Stimulated activated effector memory CD8-positive, alpha-beta T cell treated with anti-CD3 and anti-CD28 coated beads, Interleukin-12 subunit alpha, Interleukin-12 subunit beta, amount 100 ng/mL, for 72 hours (primary cell): ENCODE measurements at regions not wholly inside any gene's neighbourhood (a gene's known extent, or its start where the extent isn't known, plus 50 kb on each side); places are given as distances from the start of the nearest gene placed in this dataset.

ENCODE experiments used
- ATAC-seq: fragments of 150-1000 bp; cut with Tn5 transposase; 2 replicates; pipeline ENCODE4 v1.10.0; 2021
- DNase-seq, 2 donors: peaks; one replicate each; pipeline ENCODE4 v3.0.0; 2021 to 2022; ENCODE audit warnings: low spot score in 2 of 2
- H3K27ac Mint-ChIP-seq: one replicate; pipeline ENCODE4 v1.8.0; 2022; ENCODE audit warnings: mild to moderate bottlenecking, mixed read lengths
- H3K36me3 Mint-ChIP-seq: one replicate; pipeline ENCODE4 v1.8.0; 2022; ENCODE audit warnings: mild to moderate bottlenecking, mixed read lengths
- H3K4me1 Mint-ChIP-seq: one replicate; pipeline ENCODE4 v1.8.0; 2022; ENCODE audit warnings: mixed read lengths
- H3K4me3 Mint-ChIP-seq: one replicate; pipeline ENCODE4 v1.8.0; 2022; ENCODE audit warnings: mild to moderate bottlenecking, mixed read lengths
- H3K9me3 Mint-ChIP-seq: one replicate; pipeline ENCODE4 v1.8.0; 2022; ENCODE audit warnings: mixed read lengths

DNA sequence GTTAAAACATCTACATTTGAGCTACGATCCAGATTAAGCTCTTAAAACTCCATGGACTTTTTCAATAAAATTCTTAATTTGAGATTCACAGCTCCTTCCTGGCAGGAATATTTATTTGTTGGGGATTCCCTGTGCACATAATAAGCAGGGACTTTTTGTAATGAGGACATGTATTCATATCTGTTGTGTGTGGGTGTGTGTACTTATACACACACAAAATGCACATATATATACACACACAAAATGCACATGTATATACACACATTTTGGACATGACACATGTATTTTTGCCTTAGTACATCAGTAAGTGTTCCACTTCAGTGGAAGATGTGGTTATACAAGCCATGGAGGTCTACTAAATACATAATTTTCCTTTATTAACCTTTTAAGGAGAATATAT, 1131.1 kb upstream of the CDH2 start:
- no peak for DNase-seq
- Mint-ChIP-seq H3K36me3 (no peaks in the 10 kb centered on the region), H3K27ac (no peak overlapping the region)

DNA sequence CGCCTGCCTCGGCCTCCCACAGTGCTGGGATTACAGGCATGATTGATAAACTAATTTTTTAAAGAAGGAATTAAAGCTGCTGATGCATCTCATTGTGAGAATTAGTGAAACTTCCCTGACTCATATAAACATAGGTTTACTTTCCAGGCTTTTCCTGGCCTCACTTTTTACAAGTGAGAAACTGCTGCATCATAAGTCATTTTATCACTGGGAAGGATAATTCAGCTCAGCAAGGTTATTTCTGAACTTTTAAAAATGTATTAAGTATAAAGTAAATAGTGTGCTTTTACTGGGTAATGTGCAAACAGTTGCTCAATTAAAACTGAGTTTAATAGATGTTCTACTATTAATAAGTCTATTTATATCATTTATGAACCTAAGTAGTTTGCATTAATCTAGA, 1130.3 kb upstream of the CDH2 start:
- Mint-ChIP-seq H3K4me1 (no peaks in the 10 kb centered on the region), H3K27ac (no peak overlapping the region), H3K4me3 (no peak overlapping the region), H3K36me3 (no peaks in the 10 kb centered on the region), H3K9me3 (peaks cover under 1% of the 10 kb centered on the region)
- no peak for ATAC-seq
- DNase-seq: no peak

More for the DNA sequence above, 1131.1 kb upstream of the CDH2 start:
- Mint-ChIP-seq H3K9me3 (peaks cover 6% of the 10 kb centered on the region), H3K4me3 (no peak overlapping the region), H3K4me1 (no peaks in the 10 kb centered on the region)
- no peak for ATAC-seq

DNA sequence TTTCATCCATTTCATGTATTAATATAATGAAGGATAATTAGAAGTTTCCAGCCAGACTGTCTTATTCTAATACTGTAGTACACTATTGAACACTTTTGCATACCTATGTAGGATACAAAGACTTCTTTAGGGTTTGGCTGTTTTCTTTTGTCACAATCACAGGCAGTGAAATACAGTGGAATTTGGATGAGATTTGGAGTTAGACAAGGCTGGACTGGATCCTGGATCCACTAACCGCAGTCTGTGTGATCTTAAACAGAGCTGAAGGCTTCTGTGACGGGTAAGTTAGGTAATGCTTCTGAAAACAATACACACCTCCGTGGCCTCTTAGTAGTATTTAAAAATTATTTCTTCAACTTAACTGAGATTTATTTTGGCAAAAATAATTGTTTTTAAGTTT, 1128.6 kb upstream of the CDH2 start:
- no peak for DNase-seq
- Mint-ChIP-seq H3K27ac (no peak overlapping the region), H3K36me3 (no peaks in the 10 kb centered on the region), H3K4me1 (no peaks in the 10 kb centered on the region), H3K9me3 (peaks cover 3% of the 10 kb centered on the region), H3K4me3 (no peak overlapping the region)
- no peak for ATAC-seq

DNA sequence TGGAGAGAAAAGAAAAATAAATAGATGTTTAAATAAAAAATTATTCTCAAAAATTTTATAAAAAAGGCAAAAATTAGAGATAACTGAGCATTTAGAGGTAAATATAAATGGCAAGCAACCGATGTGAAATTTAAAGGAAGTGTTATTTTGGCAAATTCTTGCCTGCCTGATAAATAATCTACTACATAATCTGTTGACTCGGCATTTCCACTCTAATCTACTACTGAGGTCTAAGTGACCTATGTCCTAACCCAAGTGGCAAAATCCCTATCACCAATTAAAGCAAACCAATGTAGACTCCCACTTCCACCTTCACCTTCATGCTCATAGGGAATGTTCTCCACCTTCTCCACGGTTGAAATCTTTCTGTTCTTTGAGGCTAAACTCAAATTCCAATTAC, 1124.1 kb upstream of the CDH2 start:
- no peaks in the 10 kb centered on the region for H3K4me1 Mint-ChIP-seq
- no peak overlapping the region for H3K27ac Mint-ChIP-seq
- H3K36me3 Mint-ChIP-seq: no peaks in the 10 kb centered on the region
- DNase-seq: no peak
- H3K9me3 Mint-ChIP-seq: peaks cover 9% of the 10 kb centered on the region
- H3K4me3 Mint-ChIP-seq: no peak overlapping the region
- no peak for ATAC-seq

DNA sequence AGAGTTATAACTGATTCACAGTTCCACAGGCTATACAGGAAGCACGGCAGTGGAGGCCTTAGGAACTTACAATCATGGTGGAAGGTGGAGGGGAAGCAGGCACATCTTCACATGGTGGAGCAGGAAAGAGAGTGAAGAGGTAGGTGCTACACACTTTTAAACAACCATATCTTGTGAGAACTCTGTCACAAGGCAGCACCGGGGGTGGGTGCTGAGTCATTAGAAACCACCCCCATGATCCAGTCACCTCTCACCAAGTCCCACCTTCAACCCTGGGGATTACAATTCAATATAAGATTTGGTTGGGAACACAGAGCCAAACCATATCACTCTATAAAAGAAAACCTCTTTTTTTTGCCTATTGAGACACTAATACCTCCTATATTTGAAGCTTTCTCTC, 1108.5 kb upstream of the CDH2 start:
- H3K4me1 Mint-ChIP-seq: no peaks in the 10 kb centered on the region
- H3K27ac Mint-ChIP-seq: no peak overlapping the region
- no peak for DNase-seq
- no peak for ATAC-seq
- peaks cover 16% of the 10 kb centered on the region for H3K9me3 Mint-ChIP-seq
- H3K4me3 Mint-ChIP-seq: no peak overlapping the region
- H3K36me3 Mint-ChIP-seq: no peaks in the 10 kb centered on the region

DNA sequence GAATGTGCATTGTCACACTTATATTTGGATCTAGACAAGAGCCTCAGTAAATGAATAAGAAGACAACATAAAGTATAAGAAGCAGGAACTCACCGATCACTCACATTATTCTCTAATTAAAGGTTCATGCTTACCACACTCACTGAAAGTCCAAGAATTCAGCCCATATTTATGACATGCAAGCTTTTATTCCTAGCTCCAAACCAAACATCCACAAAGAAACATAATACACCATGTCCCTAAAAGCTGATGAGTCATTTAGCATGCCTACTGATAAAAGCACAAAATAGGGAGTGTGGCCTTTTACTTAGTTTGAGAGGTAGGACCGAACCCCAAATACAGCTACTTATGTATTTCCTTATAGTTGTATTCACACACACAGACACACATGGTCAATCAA, 1094.6 kb upstream of the CDH2 start:
- Mint-ChIP-seq H3K9me3 (peaks cover 20% of the 10 kb centered on the region), H3K36me3 (no peaks in the 10 kb centered on the region), H3K27ac (no peak overlapping the region), H3K4me3 (no peak overlapping the region), H3K4me1 (no peaks in the 10 kb centered on the region)
- no peak for DNase-seq
- no peak for ATAC-seq

DNA sequence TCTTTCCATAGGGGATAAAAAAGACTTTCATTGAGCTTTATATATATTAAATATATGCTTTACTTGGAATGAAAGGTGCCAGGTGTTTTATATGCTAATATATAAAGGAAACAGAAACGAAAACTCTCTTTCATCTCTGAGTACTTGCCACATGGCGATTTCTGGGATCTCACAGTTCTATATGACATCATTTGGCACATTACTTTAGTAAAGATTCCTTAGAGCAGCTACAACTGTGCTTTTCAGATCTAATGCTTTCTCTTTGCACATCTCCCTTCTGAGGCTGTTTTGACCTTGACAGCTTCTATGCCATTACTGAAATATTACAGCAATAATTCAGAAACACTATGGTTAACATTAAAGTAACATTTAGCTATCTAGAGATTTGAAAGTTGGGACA, 1082.9 kb upstream of the CDH2 start:
- no peak for DNase-seq
- Mint-ChIP-seq H3K36me3 (no peaks in the 10 kb centered on the region), H3K4me1 (no peaks in the 10 kb centered on the region), H3K27ac (no peak overlapping the region), H3K4me3 (no peak overlapping the region), H3K9me3 (peaks cover 9% of the 10 kb centered on the region)
- no peak for ATAC-seq

DNA sequence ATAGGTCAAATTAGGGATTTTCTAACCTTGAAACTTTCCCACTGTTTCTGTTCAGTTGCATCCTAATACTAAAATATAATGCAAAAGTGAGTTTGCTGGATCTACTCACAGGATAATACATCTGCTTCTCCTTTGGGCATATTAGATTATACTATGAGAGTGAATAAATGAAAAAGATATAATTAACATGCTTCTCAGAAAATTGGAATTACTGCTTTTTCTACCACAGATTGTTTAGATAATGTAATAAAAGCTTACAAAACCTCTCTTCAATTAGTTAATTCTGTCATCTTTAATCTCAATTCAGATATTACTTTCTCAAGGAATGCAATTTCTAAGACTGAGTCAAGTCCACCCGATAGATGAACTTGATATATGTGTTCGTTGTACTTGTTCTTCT, 1077.2 kb upstream of the CDH2 start:
- H3K27ac Mint-ChIP-seq: no peak overlapping the region
- H3K4me1 Mint-ChIP-seq: no peaks in the 10 kb centered on the region
- peaks cover 20% of the 10 kb centered on the region for H3K9me3 Mint-ChIP-seq
- H3K36me3 Mint-ChIP-seq: no peaks in the 10 kb centered on the region
- H3K4me3 Mint-ChIP-seq: no peak overlapping the region
- DNase-seq (no peak), ATAC-seq (no peak)

DNA sequence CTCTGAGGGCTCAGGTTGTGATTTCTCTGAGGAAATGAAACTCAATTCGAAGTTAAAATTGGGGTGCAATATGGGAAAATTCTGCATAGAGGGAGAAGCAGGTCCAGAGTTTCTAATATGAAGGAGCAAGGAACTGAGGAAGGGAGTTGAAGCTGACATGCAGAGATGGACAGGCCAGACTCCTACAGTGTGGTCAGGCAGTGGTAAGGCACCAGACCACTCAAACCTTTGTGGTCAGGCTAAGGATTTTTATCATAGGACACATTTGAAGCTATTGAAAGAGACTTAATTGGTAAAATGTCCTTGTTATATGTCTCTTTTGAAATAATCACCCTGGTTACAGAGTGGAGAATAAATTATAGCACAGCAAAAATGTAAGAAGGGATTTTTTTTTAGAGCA, 1074.8 kb upstream of the CDH2 start:
- Mint-ChIP-seq H3K36me3 (no peaks in the 10 kb centered on the region), H3K4me1 (no peaks in the 10 kb centered on the region), H3K4me3 (no peak overlapping the region), H3K27ac (no peak overlapping the region), H3K9me3 (peaks cover 33% of the 10 kb centered on the region)
- no peak for DNase-seq
- ATAC-seq: no peak

DNA sequence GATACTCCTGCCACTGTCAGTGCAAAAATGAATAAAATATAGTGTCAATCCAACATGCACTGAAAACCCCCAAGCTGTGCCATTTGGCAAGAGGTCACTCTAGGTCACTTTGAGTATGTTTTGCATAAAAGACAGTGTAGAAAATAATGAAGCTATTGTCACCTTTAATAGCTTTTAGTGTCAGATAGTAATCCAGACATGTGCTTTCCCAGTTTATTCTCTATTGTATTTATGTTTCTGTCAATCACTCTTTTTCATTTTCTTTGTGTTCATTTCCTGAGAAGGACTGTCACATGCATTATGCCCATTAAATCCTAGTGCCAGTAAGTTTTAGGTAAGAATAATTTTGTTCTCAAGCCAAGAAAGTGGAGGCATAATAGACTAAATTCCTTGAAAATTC, 1073.9 kb upstream of the CDH2 start:
- H3K4me1 Mint-ChIP-seq: no peaks in the 10 kb centered on the region
- H3K27ac Mint-ChIP-seq: no peak overlapping the region
- DNase-seq (no peak), ATAC-seq (no peak)
- H3K4me3 Mint-ChIP-seq: no peak overlapping the region
- H3K9me3 Mint-ChIP-seq: peaks cover 34% of the 10 kb centered on the region
- H3K36me3 Mint-ChIP-seq: no peaks in the 10 kb centered on the region

DNA sequence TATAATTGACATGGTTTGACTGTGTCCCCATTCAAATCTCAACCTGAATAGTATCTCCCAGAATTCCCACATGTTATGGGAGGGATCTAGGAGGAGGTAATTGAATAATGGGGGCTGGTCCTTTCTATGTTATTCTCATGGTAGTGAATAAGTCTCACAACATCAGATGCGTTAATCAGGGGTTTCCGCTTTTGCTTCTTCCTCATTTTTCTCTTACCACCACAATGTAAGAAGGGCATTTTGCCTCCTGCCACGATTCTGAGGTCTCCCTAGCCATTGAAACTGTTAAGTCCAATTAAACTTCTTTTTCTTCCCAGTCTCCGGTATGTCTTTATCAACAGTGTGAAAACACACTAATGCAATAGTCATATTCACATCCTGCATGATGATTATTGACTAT, 1073.3 kb upstream of the CDH2 start:
- H3K4me3 Mint-ChIP-seq: no peak overlapping the region
- no peaks in the 10 kb centered on the region for H3K4me1 Mint-ChIP-seq
- H3K27ac Mint-ChIP-seq: no peak overlapping the region
- ATAC-seq (no peak), DNase-seq (no peak)
- no peaks in the 10 kb centered on the region for H3K36me3 Mint-ChIP-seq
- peaks cover 34% of the 10 kb centered on the region for H3K9me3 Mint-ChIP-seq

DNA sequence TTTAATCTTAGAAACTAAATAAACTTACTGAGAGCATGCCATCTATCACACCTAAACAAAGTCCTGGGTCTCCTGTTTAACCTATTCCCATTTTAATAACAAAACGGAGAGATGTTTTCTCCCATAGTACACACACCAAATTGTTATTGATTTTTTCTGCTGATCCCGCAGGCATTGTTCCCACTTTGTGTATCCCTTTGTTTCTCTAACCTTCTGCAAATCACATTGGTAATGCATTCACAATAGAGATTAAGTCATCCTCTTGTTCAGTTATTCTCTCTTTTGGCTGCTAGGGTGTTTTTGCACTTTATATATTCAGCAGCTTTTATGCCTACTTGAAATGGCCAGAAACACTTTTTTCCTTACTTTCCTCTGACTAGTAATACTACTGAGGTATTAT, 1071.9 kb upstream of the CDH2 start:
- Mint-ChIP-seq H3K36me3 (no peaks in the 10 kb centered on the region), H3K27ac (no peak overlapping the region), H3K9me3 (peaks cover 30% of the 10 kb centered on the region), H3K4me1 (no peaks in the 10 kb centered on the region), H3K4me3 (no peak overlapping the region)
- ATAC-seq (no peak), DNase-seq (no peak)

DNA sequence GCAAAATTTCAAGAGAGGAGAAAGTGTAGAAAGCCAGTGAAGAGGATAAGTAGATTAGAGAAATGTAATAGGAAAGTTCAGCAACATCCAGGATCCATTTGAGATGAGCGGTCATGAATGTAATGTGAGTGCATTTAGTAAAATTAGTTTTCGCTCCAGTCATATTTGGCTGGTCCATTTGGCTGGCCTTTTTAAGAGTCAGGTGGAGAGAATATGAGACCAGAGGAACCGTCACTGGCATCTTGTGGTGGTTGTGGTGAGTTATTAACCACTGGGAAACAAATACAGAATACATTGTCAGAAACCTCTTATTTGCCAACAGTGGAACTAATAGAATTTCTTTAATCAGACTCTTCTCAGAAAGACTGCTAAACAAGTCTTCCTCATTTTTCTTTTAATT, 1064.3 kb upstream of the CDH2 start:
- no peak for ATAC-seq
- Mint-ChIP-seq H3K4me1 (no peaks in the 10 kb centered on the region), H3K27ac (no peak overlapping the region), H3K36me3 (no peaks in the 10 kb centered on the region), H3K9me3 (peaks cover 16% of the 10 kb centered on the region), H3K4me3 (no peak overlapping the region)
- no peak for DNase-seq

DNA sequence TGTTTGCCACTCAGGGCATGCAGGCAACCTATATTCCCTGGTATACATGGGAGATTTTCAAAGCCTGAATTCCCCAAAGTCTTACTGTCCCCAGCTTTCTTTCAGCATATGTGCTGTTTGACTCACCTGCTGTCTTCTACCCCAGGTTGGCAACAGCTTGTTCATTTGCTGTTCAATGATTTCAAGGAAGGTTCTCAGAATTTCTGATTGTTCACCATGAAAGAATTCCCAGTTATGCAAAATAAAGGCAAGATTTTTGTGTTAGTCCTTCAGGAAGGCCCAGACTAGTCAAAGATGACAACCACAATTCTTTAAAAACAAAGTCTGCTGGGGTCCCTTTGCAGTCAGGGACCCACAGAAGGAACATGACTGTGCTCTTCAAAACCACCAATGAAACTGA, 1057.8 kb upstream of the CDH2 start:
- Mint-ChIP-seq H3K9me3 (peaks cover 22% of the 10 kb centered on the region), H3K4me1 (no peaks in the 10 kb centered on the region), H3K27ac (no peak overlapping the region), H3K36me3 (no peaks in the 10 kb centered on the region), H3K4me3 (no peak overlapping the region)
- no peak for DNase-seq
- no peak for ATAC-seq

DNA sequence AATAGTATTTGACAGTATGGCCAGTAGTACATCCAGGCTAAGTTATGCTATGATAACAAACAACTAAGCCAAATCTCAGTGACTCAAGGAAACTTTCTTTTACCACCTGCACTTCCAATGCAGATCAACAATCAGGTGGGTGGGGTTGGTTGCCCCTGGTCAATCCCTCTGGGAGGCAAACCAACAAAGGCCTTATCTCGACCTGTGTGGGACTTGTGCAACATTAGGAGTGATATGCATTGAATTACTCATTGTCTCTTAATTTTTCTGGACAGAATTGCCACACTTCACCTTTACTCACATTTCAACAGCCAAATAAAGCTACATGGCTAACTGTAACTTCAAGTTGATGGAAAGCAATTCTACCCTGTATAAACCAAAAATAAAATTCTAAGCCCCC, 1049.3 kb upstream of the CDH2 start:
- ATAC-seq (no peak), DNase-seq (no peak)
- no peak overlapping the region for H3K27ac Mint-ChIP-seq
- H3K4me3 Mint-ChIP-seq: no peak overlapping the region
- no peaks in the 10 kb centered on the region for H3K36me3 Mint-ChIP-seq
- peaks cover 16% of the 10 kb centered on the region for H3K9me3 Mint-ChIP-seq
- no peaks in the 10 kb centered on the region for H3K4me1 Mint-ChIP-seq

DNA sequence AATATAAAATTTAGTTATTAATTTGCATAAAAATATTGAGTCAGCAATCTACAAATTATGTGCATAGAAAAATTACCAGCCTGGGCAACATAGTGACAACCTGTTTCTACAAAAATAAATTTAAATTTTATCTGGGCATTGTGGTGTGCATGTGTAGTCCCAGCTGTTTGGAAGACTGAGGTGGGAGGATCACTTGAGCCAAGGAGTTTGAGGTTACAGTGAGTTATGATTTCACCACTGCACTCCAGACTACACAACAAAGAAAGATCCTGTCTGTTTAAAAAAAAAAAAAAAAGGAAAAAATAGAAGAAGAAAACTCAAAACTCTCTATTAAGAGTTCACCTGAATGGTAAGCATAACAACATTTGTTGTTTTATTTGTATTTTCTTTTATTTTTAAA, 1048.4 kb upstream of the CDH2 start:
- H3K27ac Mint-ChIP-seq: no peak overlapping the region
- no peak for ATAC-seq
- no peaks in the 10 kb centered on the region for H3K4me1 Mint-ChIP-seq
- H3K36me3 Mint-ChIP-seq: no peaks in the 10 kb centered on the region
- H3K4me3 Mint-ChIP-seq: no peak overlapping the region
- H3K9me3 Mint-ChIP-seq: peaks cover 16% of the 10 kb centered on the region
- no peak for DNase-seq

DNA sequence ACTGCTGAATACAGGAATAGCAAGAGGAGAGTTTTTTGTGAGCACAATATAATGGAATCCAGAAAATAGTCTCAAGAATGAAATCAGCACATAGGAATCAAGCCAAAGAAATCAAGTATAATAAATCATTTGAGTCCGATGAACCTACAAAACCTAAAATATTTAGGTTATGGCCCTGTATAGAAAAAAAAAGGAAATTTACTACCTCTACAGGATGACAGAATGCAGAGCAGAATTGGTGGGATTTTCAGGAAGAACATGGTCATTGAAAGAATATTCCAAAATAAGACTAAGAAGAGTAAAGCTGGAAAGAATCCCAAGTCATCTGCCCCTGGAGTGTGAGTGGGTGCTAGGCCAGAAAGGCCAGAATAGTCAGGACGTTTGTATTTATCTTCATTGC, 1041.2 kb upstream of the CDH2 start:
- no peaks in the 10 kb centered on the region for H3K36me3 Mint-ChIP-seq
- ATAC-seq: no peak
- no peak overlapping the region for H3K27ac Mint-ChIP-seq
- no peak for DNase-seq
- H3K9me3 Mint-ChIP-seq: peaks cover 10% of the 10 kb centered on the region
- no peaks in the 10 kb centered on the region for H3K4me1 Mint-ChIP-seq
- no peak overlapping the region for H3K4me3 Mint-ChIP-seq
